C4-2B (cell line): ENCODE measurements at regions not wholly inside any gene's neighbourhood (a gene's known extent, or its start where the extent isn't known, plus 50 kb on each side); places are given as distances from the start of the nearest gene placed in this dataset.

Experiments
- CTCF ChIP-seq: fragments of 450-650 bp; conservative IDR thresholded peaks from 2 replicates; pipeline ENCODE4 v1.5.1; 2017; ENCODE audit warnings: mild to moderate bottlenecking
- ZFX ChIP-seq: fragments of 450-650 bp; IDR thresholded peaks from 2 replicates; pipeline ENCODE4 v1.6.1; 2017

DNA sequence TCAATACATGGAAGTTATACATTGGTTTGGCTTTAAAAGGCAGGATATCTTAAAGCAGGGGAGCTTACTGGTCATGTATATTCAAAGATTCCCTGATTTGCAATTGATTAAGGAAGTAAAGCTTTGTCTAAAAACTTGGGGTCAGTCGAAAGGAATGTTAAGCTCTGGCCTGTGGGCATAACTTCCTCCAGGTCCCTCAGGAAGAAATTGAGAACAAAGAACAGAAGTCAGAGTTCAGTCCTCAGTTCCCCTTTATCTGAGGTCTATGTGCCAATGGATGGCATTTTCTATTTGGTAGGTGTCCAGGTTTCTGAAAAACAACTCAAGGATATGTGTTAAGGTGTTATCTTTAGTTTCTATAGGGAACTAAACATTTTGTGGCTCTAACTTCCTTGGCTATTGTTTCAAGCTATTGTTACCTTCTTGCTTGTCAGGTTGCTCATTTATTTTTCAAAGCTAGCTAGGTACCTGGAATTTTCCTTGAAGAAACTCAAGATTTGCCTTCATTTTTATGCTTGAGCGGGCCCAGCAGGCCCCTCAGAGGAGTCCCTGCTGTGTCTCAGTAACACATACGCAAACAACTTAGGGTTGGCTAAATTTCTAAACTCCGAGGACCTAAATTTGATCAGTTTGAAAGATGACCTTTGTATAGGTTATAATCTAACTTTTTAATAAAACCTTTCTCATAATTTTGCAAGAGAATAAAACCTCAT is 135.0 kb upstream of the UBE2E2 start:
- TF ChIP-seq CTCF (no peak), ZFX (no peak)
